Esophagus muscularis mucosa (tissue), 4 donors: ENCODE measurements at regions not wholly inside any gene's neighbourhood (a gene's known extent, or its start where the extent isn't known, plus 50 kb on each side); places are given as distances from the start of the nearest gene placed in this dataset.

Source experiments
- EP300 ChIP-seq: sonication (generic); formaldehyde crosslinking; IDR thresholded peaks from one replicate; pipeline ENCODE4 v1.6.1; 2017; ENCODE audit warnings: antibody characterized with exemption
- POLR2A ChIP-seq: fragments of 450-650 bp; IDR thresholded peaks from one replicate; pipeline ENCODE4 v1.6.1; 2017; ENCODE audit warnings: antibody characterized with exemption, moderate library complexity, mild to moderate bottlenecking, low read depth
- POLR2AphosphoS5 ChIP-seq, 2 donors: sonication (generic); formaldehyde crosslinking; IDR thresholded peaks; one replicate each; pipeline ENCODE4 v1.6.1; 2017; ENCODE audit warnings: antibody characterized with exemption in 2 of 2
- TF ChIP-seq, protein P1 (sequence below), 3 experiments: fragments of 200-600 bp in 2 of 3; fragments of 450-650 bp in 1 of 3; sonication (generic) in 2 of 3; IDR thresholded peaks; one replicate each; pipeline ENCODE4 v1.5.1; 2017 to 2019; ENCODE audit warnings: antibody characterized with exemption in 3 of 3, mild to moderate bottlenecking in 2 of 3, moderate library complexity in 1 of 3

GRCh38 chr10:6778992-6779701, 199.1 kb upstream of the PRKCQ start:
- TF ChIP-seq, protein P1, sequence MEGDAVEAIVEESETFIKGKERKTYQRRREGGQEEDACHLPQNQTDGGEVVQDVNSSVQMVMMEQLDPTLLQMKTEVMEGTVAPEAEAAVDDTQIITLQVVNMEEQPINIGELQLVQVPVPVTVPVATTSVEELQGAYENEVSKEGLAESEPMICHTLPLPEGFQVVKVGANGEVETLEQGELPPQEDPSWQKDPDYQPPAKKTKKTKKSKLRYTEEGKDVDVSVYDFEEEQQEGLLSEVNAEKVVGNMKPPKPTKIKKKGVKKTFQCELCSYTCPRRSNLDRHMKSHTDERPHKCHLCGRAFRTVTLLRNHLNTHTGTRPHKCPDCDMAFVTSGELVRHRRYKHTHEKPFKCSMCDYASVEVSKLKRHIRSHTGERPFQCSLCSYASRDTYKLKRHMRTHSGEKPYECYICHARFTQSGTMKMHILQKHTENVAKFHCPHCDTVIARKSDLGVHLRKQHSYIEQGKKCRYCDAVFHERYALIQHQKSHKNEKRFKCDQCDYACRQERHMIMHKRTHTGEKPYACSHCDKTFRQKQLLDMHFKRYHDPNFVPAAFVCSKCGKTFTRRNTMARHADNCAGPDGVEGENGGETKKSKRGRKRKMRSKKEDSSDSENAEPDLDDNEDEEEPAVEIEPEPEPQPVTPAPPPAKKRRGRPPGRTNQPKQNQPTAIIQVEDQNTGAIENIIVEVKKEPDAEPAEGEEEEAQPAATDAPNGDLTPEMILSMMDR (IDR thresholded peaks at IDR 0.05), result no peak
- peak; percentile 14 to 42 for TF ChIP-seq POLR2AphosphoS5 (IDR thresholded peaks at IDR 0.05)
- no peak for TF ChIP-seq POLR2A
- no peak for TF ChIP-seq EP300
